H1 (cell line): ENCODE measurements at regions not wholly inside any gene's neighbourhood (a gene's known extent, or its start where the extent isn't known, plus 50 kb on each side); places are given as distances from the start of the nearest gene placed in this dataset.

ENCODE experiments used
- BACH1 ChIP-seq: IDR thresholded peaks from 2 replicates; pipeline ENCODE4 v1.6.1; 2012; ENCODE audit warnings: low read length, improper control_type of control experiment
- GABPA ChIP-seq: IDR thresholded peaks from 2 replicates; pipeline ENCODE4 v1.6.1; 2011; ENCODE audit warnings: mild to moderate bottlenecking, low read length, moderate library complexity, borderline replicate concordance; ENCODE audit not compliant: insufficient read depth
- KDM4A ChIP-seq: IDR thresholded peaks from one replicate; pipeline ENCODE4 v1.7.1; 2012; ENCODE audit warnings: low read depth, mild to moderate bottlenecking, moderate library complexity, low read length, inconsistent platforms; ENCODE audit not compliant: severe bottlenecking
- RBBP5 ChIP-seq: IDR thresholded peaks from 2 replicates; pipeline ENCODE4 v1.7.1; 2012; ENCODE audit warnings: low read depth, mild to moderate bottlenecking, inconsistent platforms, low read length, moderate library complexity, borderline replicate concordance
- TAF1 ChIP-seq: IDR thresholded peaks from 2 replicates; pipeline ENCODE4 v1.6.1; 2011; ENCODE audit warnings: mild to moderate bottlenecking, low read depth, low read length
- ZNF274 ChIP-seq: IDR thresholded peaks from 2 replicates; pipeline ENCODE4 v1.7.0; 2012; ENCODE audit warnings: low read length, borderline replicate concordance; ENCODE audit errors: extremely low read depth
- TF ChIP-seq, protein P1 (sequence below): IDR thresholded peaks from 2 replicates; pipeline ENCODE4 v1.6.1; 2011; ENCODE audit warnings: low read depth, mild to moderate bottlenecking, low read length; ENCODE audit not compliant: insufficient read depth
- TF ChIP-seq, protein P2 (sequence below): IDR thresholded peaks from 2 replicates; pipeline ENCODE4 v1.6.1; 2012; ENCODE audit warnings: low read length, inconsistent platforms

DNA sequence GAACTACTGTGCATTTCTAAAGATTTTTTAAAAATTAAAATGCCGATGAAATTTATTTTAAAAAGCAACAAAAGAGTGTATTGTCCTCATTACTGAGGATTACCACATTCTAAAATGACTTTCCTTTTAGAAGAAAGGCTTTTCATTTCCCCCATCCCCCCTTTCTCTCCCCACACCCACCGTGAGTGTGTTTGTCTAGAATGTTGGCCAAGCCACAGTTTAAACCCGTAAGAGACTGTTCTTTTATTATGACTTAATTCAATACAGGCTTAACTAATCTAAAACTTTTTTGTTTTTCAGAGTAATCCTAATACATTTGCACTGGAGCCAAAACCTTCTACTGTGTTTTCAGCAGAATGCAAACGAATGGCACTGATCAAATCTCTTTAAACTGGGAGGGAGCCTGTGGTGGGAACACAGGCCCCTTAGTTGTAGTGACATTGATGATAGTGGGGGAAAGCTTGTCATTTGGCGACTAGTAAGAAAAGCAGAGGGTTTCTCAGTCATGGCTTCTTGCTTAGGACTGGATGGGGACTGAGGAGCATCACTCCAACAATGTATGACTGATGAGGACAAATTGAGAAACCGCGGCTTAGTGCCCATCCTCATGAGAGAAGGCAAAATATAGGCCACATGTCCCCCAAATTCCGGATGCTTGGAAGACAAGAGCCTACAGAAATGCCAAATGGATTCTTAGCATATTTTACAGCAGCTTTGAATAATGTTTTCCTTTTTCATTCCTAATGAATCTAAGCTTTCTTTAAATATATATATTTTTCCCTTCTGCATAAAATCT is 154.0 kb upstream of the SMIM21 start (continued):
- TF ChIP-seq, protein P1, sequence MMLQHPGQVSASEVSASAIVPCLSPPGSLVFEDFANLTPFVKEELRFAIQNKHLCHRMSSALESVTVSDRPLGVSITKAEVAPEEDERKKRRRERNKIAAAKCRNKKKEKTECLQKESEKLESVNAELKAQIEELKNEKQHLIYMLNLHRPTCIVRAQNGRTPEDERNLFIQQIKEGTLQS: no peak
- TF ChIP-seq, protein P2, sequence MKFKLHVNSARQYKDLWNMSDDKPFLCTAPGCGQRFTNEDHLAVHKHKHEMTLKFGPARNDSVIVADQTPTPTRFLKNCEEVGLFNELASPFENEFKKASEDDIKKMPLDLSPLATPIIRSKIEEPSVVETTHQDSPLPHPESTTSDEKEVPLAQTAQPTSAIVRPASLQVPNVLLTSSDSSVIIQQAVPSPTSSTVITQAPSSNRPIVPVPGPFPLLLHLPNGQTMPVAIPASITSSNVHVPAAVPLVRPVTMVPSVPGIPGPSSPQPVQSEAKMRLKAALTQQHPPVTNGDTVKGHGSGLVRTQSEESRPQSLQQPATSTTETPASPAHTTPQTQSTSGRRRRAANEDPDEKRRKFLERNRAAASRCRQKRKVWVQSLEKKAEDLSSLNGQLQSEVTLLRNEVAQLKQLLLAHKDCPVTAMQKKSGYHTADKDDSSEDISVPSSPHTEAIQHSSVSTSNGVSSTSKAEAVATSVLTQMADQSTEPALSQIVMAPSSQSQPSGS: no peak
- TF ChIP-seq BACH1 (no peak), TAF1 (no peak), GABPA (no peak), KDM4A (no peak), RBBP5 (no peak), ZNF274 (no peak)
